Smooth muscle cell (in vitro differentiated cells): ENCODE measurements at regions not wholly inside any gene's neighbourhood (a gene's known extent, or its start where the extent isn't known, plus 50 kb on each side); places are given as distances from the start of the nearest gene placed in this dataset.

Source experiments
- DNase-seq: peaks from one replicate; lab custom pipeline; 2025; ENCODE audit not compliant: unreplicated experiment; lab: John Stamatoyannopoulos, UW
- H2AFZ ChIP-seq: fragments of 200-600 bp; sonication (generic); 2 replicates; pipeline ENCODE4 v1.6.0; 2016; ENCODE audit warnings: antibody characterized with exemption, low read depth, mild to moderate bottlenecking
- H3F3A ChIP-seq: fragments of 200-600 bp; sonication (generic); 2 replicates; pipeline ENCODE4 v1.6.0; 2017; ENCODE audit warnings: antibody characterized with exemption, low read depth
- H3K27ac ChIP-seq: fragments of 200-600 bp; sonication (generic); 2 replicates; pipeline ENCODE4 v1.5.1; 2016; ENCODE audit warnings: low read depth, mild to moderate bottlenecking
- H3K27me3 ChIP-seq: fragments of 200-600 bp; sonication (generic); 2 replicates; pipeline ENCODE4 v1.6.1; 2016; ENCODE audit warnings: low read depth, mild to moderate bottlenecking
- H3K36me3 ChIP-seq: fragments of 200-600 bp; sonication (generic); 2 replicates; pipeline ENCODE4 v1.5.1; 2016; ENCODE audit warnings: low read depth
- H3K4me1 ChIP-seq: fragments of 200-600 bp; sonication (generic); 2 replicates; pipeline ENCODE4 v1.5.1; 2016; ENCODE audit warnings: low read depth
- H3K4me2 ChIP-seq: fragments of 200-600 bp; sonication (generic); 2 replicates; pipeline ENCODE4 v1.6.0; 2016; ENCODE audit warnings: mild to moderate bottlenecking
- H3K4me3 ChIP-seq: fragments of 200-600 bp; sonication (generic); 2 replicates; pipeline ENCODE4 v1.5.1; 2016; ENCODE audit warnings: mild to moderate bottlenecking
- H3K79me2 ChIP-seq: fragments of 200-600 bp; sonication (generic); 2 replicates; pipeline ENCODE4 v1.6.0; 2016; ENCODE audit warnings: low read depth, mild to moderate bottlenecking
- H3K9ac ChIP-seq: fragments of 200-600 bp; sonication (generic); 2 replicates; pipeline ENCODE4 v1.6.0; 2016; ENCODE audit warnings: low read depth
- H3K9me3 ChIP-seq: fragments of 200-600 bp; sonication (generic); replicated peaks from 2 replicates; pipeline ENCODE4 v1.5.1; 2016; ENCODE audit warnings: low read depth
- H4K20me1 ChIP-seq: fragments of 200-600 bp; sonication (generic); 2 replicates; pipeline ENCODE4 v1.6.0; 2016; ENCODE audit warnings: low read depth
- WGBS: methylation state at CpG from one replicate; pipeline ENCODE4 v1.1.7; 2016; ENCODE audit warnings: low lambda C conversion rate; 5-methylcytosine and 5-hydroxymethylcytosine counted together
- TF ChIP-seq, protein P1 (sequence below): fragments of 200-600 bp; sonication (generic); IDR thresholded peaks from 2 replicates; pipeline ENCODE4 v1.5.1; 2017; ENCODE audit warnings: borderline replicate concordance, mild to moderate bottlenecking, antibody characterized with exemption; ENCODE audit not compliant: insufficient read depth, poor library complexity, severe bottlenecking

DNA sequence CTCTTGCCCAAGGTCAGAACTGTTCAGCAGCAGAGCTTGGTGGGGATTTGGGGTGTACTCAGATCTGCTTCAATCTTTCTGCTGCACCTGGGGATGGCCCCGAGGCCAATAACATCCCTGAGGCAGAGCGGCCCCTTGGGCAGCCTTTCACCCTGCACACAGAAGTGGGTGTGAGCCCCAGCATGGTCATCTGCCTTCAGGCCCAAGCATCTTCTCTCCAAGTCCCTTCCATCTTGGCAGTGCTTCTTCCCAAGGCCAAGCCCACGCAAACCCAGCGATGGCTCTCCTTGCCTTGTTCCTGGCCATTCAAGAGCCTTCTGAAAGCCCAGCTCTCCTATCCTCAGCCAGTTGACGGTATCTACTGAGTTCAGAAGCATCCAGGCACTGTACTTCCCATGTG, 172.9 kb downstream of the INHBB start:
- Histone ChIP-seq H3K27ac (no peak overlapping the region), H3K4me3 (no peak overlapping the region), H3K4me1 (no peaks in the 10 kb centered on the region), H3K79me2 (no peaks in the 10 kb centered on the region), H3F3A (no peaks in the 10 kb centered on the region), H3K9me3 (no peaks in the 10 kb centered on the region), H3K27me3 (peaks cover 12% of the 10 kb centered on the region), H4K20me1 (no peaks in the 10 kb centered on the region), H3K9ac (no peak overlapping the region), H3K36me3 (no peaks in the 10 kb centered on the region), H3K4me2 (no peak overlapping the region), H2AFZ (no peak overlapping the region)
- 93% methylated on average over 5 of the region's 5 CpGs for whole genome bisulfite sequencing
- TF ChIP-seq, protein P1, sequence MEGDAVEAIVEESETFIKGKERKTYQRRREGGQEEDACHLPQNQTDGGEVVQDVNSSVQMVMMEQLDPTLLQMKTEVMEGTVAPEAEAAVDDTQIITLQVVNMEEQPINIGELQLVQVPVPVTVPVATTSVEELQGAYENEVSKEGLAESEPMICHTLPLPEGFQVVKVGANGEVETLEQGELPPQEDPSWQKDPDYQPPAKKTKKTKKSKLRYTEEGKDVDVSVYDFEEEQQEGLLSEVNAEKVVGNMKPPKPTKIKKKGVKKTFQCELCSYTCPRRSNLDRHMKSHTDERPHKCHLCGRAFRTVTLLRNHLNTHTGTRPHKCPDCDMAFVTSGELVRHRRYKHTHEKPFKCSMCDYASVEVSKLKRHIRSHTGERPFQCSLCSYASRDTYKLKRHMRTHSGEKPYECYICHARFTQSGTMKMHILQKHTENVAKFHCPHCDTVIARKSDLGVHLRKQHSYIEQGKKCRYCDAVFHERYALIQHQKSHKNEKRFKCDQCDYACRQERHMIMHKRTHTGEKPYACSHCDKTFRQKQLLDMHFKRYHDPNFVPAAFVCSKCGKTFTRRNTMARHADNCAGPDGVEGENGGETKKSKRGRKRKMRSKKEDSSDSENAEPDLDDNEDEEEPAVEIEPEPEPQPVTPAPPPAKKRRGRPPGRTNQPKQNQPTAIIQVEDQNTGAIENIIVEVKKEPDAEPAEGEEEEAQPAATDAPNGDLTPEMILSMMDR, result no peak
- DNase-seq, result no peak

DNA sequence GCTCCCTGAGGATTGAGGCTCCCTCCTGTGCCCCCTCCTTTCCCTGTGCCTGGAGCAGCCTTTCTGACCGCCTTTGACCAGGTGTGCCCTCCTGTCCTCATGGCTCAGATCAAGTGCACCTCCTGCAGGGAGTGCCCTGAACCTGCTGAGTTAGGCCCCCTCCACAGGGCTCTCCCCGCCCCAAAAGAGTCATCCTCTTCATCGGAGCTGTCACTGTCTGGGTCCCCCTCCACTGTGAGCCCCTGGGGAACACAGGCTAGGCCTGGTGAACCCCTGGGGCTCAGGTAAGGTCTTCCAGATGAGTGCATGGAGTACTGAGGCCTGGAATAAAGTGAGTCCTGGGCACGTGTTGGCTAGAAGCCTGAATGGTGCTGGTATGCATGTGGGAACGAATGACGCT, 173.5 kb downstream of the INHBB start:
- no peaks in the 10 kb centered on the region for H3F3A ChIP-seq
- WGBS, result 90% methylated on average over 6 of the region's 6 CpGs
- no peaks in the 10 kb centered on the region for H3K36me3 ChIP-seq
- no peak overlapping the region for H3K9ac ChIP-seq
- no peak for DNase-seq
- H3K27me3 ChIP-seq, result peaks cover 12% of the 10 kb centered on the region
- H3K9me3 ChIP-seq, result no peaks in the 10 kb centered on the region
- no peaks in the 10 kb centered on the region for H3K79me2 ChIP-seq
- no peak overlapping the region for H3K4me2 ChIP-seq
- H4K20me1 ChIP-seq, result no peaks in the 10 kb centered on the region
- no peaks in the 10 kb centered on the region for H3K4me1 ChIP-seq
- H3K27ac ChIP-seq, result no peak overlapping the region
- no peak overlapping the region for H2AFZ ChIP-seq
- no peak overlapping the region for H3K4me3 ChIP-seq
- TF ChIP-seq, protein P1, result no peak

- Histone ChIP-seq H3K9me3 (no peaks in the 10 kb centered on the region), H3K27ac (no peak overlapping the region), H3K4me3 (no peak overlapping the region), H3K79me2 (no peaks in the 10 kb centered on the region), H3K36me3 (no peaks in the 10 kb centered on the region), H3K4me1 (no peaks in the 10 kb centered on the region), H3F3A (no peaks in the 10 kb centered on the region), H2AFZ (no peak overlapping the region), H3K4me2 (no peak overlapping the region), H3K9ac (no peak overlapping the region), H4K20me1 (no peaks in the 10 kb centered on the region), H3K27me3 (peaks cover 12% of the 10 kb centered on the region)
- TF ChIP-seq, protein P1, result no peak
- 84% methylated on average over 5 of the region's 5 CpGs for WGBS
- DNase-seq, result no peak
Observed at GRCh38 chr2:120520454-120520853, 174.5 kb downstream of the INHBB start.
